ENCODE measurements at regions not wholly inside any gene's neighbourhood (a gene's known extent, or its start where the extent isn't known, plus 50 kb on each side); places are given as distances from the start of the nearest gene placed in this dataset.

DNA sequence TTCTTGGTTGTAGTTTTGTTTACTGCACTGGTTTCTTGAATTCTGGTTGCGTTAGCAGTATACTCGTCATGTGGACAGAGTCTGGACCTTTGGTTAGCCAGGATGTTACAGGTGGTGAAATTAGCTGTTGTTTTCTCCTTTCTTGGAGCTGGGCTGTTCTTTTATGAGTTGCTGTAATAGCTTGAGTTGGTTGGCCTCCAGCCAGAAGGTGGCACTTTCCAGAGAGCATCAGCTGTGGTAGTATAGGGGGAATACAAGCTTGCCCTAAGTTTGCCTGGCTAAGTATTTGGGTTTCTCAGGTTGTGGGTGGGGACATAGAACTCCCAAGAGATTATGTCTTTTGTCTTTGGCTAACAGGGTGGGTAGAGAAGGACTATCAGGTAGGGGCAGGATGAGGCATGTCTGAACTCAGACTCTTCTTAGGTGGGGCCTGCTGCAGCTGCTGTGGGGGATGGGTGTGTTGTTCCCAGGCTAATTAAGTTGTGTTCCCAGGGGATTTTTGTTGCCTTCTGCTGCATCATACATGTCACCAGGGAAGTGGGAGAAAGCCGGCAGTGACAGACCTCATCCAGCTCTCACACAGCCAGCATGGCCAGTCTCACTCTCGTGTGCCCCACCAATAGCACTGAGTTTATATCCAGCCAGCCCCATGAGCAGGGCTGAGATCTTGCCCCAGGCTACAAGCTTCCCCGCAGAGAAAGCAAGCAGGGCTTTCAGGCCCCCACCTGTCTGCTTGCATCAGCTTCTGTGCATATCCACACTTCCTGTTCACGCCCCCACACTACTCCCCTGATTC, 246.7 kb upstream of the TPK1 start:
- POLR2A ChIA-PET = no interaction called here
- Histone ChIP-seq H3K9me3 (ENCODE audit: low read length) (no peaks in the 10 kb centered on the region), H3K36me3 (ENCODE audit: insufficient read depth, low read length) (no peaks in the 10 kb centered on the region), H3K4me3 (ENCODE audit: low read length) (no peak overlapping the region), H3K27me3 (ENCODE audit: insufficient read depth, low read length, poor library complexity, severe bottlenecking) (no peaks in the 10 kb centered on the region), H3K27ac (ENCODE audit: low read depth, low read length) (no peak overlapping the region), H3K4me1 (ENCODE audit: insufficient read depth, low read length) (no peaks in the 10 kb centered on the region)
- no peaks in the 10 kb centered on the region for H3K36me3 Mint-ChIP-seq
- DNase-seq = no peak
- no peak overlapping the region for H3K4me3 Mint-ChIP-seq
- H3K27ac Mint-ChIP-seq = no peak overlapping the region
- CTCF ChIA-PET = no interaction called here
- no peaks in the 10 kb centered on the region for H3K4me1 Mint-ChIP-seq
- H3K9me3 Mint-ChIP-seq = peaks cover 0 to 3% (median 0%) of the 10 kb centered on the region in 5 donors
- peaks cover 5 to 14% of the 10 kb centered on the region in 2 donors for H3K27me3 Mint-ChIP-seq

DNA sequence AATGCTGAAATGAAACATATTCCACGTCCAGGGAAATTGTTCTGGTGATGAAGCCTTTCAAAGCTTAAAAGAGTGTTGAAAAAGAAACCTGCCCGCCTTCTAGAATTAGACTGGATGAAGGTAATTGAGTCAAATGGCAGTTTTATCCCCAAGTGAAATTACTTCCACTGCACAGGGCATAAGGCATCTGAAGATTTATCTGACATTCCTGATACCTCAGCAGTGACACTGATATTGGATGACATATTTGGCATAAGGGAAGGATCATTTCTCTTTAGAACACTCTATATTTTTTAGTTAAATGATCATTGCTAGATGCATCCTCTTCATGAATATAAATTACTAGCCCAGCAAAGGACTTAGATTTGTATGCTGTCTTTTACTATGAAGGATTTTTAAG, 229.6 kb upstream of the TPK1 start:
- no peak overlapping the region for H3K27ac Mint-ChIP-seq
- CTCF ChIA-PET = no interaction called here
- H3K36me3 ChIP-seq (ENCODE audit: insufficient read depth, low read length) = no peaks in the 10 kb centered on the region
- no peaks in the 10 kb centered on the region for H3K4me1 Mint-ChIP-seq
- H3K36me3 Mint-ChIP-seq = no peaks in the 10 kb centered on the region
- no peaks in the 10 kb centered on the region for H3K9me3 Mint-ChIP-seq
- H3K9me3 ChIP-seq (ENCODE audit: low read length) = no peaks in the 10 kb centered on the region
- H3K27ac ChIP-seq (ENCODE audit: low read depth, low read length) = no peak overlapping the region
- H3K27me3 Mint-ChIP-seq = no peaks in the 10 kb centered on the region
- no peak for DNase-seq
- no peaks in the 10 kb centered on the region for H3K4me1 ChIP-seq (ENCODE audit: insufficient read depth, low read length)
- H3K4me3 Mint-ChIP-seq = no peak overlapping the region
- POLR2A ChIA-PET = no interaction called here
- H3K27me3 ChIP-seq (ENCODE audit: insufficient read depth, low read length, poor library complexity, severe bottlenecking) = no peaks in the 10 kb centered on the region
- no peak overlapping the region for H3K4me3 ChIP-seq (ENCODE audit: low read length)

DNA sequence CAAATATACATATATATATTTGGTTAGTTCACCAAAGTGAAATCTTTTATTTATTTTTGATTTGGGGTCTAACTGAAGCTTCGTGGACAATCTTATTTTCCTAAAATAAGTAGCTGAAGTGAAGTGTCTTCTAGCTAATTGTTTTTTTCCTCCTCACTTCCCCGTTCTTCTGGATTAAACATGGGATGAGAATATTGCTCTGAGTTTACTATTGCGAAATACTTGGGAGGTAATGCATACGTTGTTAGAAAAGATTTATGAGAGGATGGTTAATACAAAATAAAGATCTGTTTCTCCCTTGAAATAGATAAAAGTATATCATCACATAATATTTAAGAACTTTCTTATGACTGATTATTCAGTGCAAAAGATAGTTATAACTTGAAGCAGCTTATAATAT, 228.3 kb upstream of the TPK1 start:
- Mint-ChIP-seq H3K4me3 (no peak overlapping the region), H3K27me3 (no peaks in the 10 kb centered on the region), H3K9me3 (no peaks in the 10 kb centered on the region), H3K36me3 (no peaks in the 10 kb centered on the region), H3K4me1 (no peaks in the 10 kb centered on the region), H3K27ac (no peak overlapping the region)
- Histone ChIP-seq H3K27me3 (ENCODE audit: insufficient read depth, low read length, poor library complexity, severe bottlenecking) (no peaks in the 10 kb centered on the region), H3K4me1 (ENCODE audit: insufficient read depth, low read length) (no peaks in the 10 kb centered on the region), H3K4me3 (ENCODE audit: low read length) (no peak overlapping the region), H3K9me3 (ENCODE audit: low read length) (no peaks in the 10 kb centered on the region), H3K36me3 (ENCODE audit: insufficient read depth, low read length) (no peaks in the 10 kb centered on the region), H3K27ac (ENCODE audit: low read depth, low read length) (no peak overlapping the region)
- ChIA-PET CTCF (no interaction called here), POLR2A (no interaction called here)
- no peak for DNase-seq

DNA sequence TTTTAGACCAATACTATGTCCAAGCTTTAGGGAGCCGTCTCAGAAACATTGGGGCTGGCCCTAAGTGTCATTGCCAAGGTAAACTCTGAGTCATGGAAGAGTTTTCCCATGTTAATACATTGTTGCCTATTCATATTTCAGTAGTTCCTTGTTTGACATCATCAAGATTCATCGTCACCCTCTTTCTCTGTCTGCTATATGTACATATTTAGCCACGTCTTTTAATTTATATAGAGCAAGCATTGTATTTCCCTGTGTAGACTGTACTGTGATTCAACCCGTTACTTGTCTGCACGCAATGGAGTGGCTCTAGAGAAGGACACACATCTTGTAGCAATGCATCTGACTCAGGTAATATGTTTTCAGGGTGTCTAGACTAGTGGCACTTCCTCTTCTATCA, 217.9 kb upstream of the TPK1 start:
- POLR2A ChIA-PET = no interaction called here
- Histone ChIP-seq H3K9me3 (ENCODE audit: low read length) (no peaks in the 10 kb centered on the region), H3K27ac (ENCODE audit: low read depth, low read length) (no peak overlapping the region), H3K4me1 (ENCODE audit: insufficient read depth, low read length) (no peaks in the 10 kb centered on the region), H3K27me3 (ENCODE audit: insufficient read depth, low read length, poor library complexity, severe bottlenecking) (no peaks in the 10 kb centered on the region), H3K36me3 (ENCODE audit: insufficient read depth, low read length) (no peaks in the 10 kb centered on the region), H3K4me3 (ENCODE audit: low read length) (no peak overlapping the region)
- no peaks in the 10 kb centered on the region for H3K4me1 Mint-ChIP-seq
- H3K36me3 Mint-ChIP-seq = no peaks in the 10 kb centered on the region
- CTCF ChIA-PET = no interaction called here
- no peak for DNase-seq
- no peak overlapping the region for H3K27ac Mint-ChIP-seq
- peaks cover 0 to 4% (median 0%) of the 10 kb centered on the region in 5 donors for H3K9me3 Mint-ChIP-seq
- no peak overlapping the region for H3K4me3 Mint-ChIP-seq
- H3K27me3 Mint-ChIP-seq = peaks cover 0 to 13% of the 10 kb centered on the region in 2 donors

DNA sequence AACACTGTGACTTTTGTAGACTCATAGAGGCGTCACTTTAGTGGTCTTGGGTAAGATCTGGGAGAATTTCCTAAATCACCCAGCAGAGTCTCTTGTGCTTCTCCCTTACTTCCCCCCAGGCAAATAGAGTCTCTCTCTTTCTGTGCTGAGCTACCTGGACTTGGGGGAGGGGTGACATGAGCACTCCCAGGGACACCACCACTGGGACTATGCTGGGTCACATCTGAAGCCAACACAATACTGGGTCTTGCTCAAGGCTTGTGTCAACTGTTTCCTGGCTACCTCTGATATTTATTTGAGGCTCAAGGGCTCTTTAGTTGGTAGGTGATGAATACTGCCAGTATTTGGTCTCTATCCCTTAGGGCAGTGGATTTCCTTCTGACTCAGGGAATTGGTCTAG, 214.6 kb upstream of the TPK1 start:
- DNase-seq = no peak
- Mint-ChIP-seq H3K4me3 (no peak overlapping the region), H3K27me3 (peaks cover 0 to 13% of the 10 kb centered on the region in 2 donors), H3K27ac (no peak overlapping the region), H3K4me1 (no peaks in the 10 kb centered on the region), H3K36me3 (no peaks in the 10 kb centered on the region), H3K9me3 (peaks cover 0 to 4% (median 0%) of the 10 kb centered on the region in 5 donors)
- Histone ChIP-seq H3K4me1 (ENCODE audit: insufficient read depth, low read length) (no peaks in the 10 kb centered on the region), H3K9me3 (ENCODE audit: low read length) (no peaks in the 10 kb centered on the region), H3K36me3 (ENCODE audit: insufficient read depth, low read length) (no peaks in the 10 kb centered on the region), H3K4me3 (ENCODE audit: low read length) (no peak overlapping the region), H3K27ac (ENCODE audit: low read depth, low read length) (no peak overlapping the region), H3K27me3 (ENCODE audit: insufficient read depth, low read length, poor library complexity, severe bottlenecking) (no peaks in the 10 kb centered on the region)
- CTCF ChIA-PET = no interaction called here
- POLR2A ChIA-PET = no interaction called here

DNA sequence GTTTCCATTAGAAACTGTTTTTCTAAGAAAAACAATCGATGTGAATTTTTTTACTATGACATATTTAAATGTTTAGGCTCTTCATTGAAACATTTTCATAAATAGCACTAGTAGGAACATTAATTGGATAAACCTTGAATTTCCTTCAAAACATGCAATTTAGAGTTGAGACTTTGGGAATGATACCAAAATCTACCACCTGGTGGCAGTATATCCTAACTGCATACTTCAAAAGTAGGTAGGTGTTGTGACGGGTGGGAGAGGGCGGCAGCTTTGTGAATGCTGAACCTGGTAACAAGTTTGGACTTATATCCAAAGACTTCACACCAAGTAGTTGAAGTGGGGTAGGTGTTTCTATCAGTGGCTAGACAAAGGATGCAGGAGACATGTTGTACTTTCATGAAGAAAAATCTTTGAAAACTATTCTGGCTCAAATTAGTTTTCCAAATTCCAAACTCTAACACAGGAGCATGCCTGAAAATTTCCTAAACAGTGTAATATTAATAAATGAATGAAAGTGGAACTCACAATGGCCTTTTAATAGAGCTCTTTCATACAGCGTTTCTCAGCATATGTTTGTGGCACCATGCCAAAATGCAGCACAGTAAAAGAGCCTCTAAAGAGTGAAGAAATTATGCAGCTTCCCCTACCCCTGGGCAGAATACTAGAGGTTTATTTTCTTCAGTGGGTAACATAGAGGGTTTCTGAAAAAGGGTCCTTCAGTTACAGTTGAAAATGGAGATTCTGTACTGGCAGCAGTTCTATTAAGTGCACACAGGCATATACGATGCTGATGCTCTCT, 201.0 kb upstream of the TPK1 start:
- DNase-seq = peak in 3 of 5 donors; percentile 1 to 30 (median 7)
- CTCF ChIA-PET = interaction anchor here (1.0 to 1.9 kb wide), 3 partner anchors 8 to 26 kb away, joined by 3 to 6 read pairs (median 5); no protein-coding TSS in a partner anchor
- H3K4me3 Mint-ChIP-seq = no peak overlapping the region

DNA sequence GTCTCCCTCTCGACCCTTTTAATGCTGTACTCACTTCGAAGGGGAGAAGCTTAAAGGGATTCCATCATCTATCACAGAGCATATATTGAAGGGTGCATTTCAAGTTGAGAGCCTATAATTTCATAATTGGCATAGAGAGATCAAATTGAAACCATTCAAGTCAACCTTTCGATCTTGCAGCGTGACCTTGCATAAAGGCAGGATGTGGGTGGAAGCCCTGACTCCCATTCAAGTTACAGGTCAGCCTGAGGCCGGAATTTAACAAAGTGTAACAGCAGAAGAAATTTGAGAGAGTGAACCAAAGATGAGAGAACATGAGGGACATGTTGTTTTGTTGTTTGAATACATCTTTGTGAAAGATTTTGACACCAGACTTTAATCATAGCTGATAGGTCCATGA, 195.3 kb upstream of the TPK1 start:
- ChIA-PET CTCF (no interaction called here), POLR2A (no interaction called here)
- no peak overlapping the region for H3K4me3 Mint-ChIP-seq

More for the DNA sequence above, 201.0 kb upstream of the TPK1 start:
- Histone ChIP-seq H3K4me1 (ENCODE audit: insufficient read depth, low read length) (no peaks in the 10 kb centered on the region), H3K4me3 (ENCODE audit: low read length) (no peak overlapping the region), H3K27me3 (ENCODE audit: insufficient read depth, low read length, poor library complexity, severe bottlenecking) (no peaks in the 10 kb centered on the region), H3K36me3 (ENCODE audit: insufficient read depth, low read length) (no peaks in the 10 kb centered on the region), H3K27ac (ENCODE audit: low read depth, low read length) (no peak overlapping the region), H3K9me3 (ENCODE audit: low read length) (no peaks in the 10 kb centered on the region)
- POLR2A ChIA-PET = no interaction called here
- no peaks in the 10 kb centered on the region for H3K36me3 Mint-ChIP-seq
- peaks cover 1 to 18% of the 10 kb centered on the region in 2 donors for H3K27me3 Mint-ChIP-seq
- H3K4me1 Mint-ChIP-seq = peaks cover 1 to 4% (median 3%) of the 10 kb centered on the region in 3 donors
- peaks cover 0 to 5% (median 4%) of the 10 kb centered on the region in 5 donors for H3K9me3 Mint-ChIP-seq
- H3K27ac Mint-ChIP-seq = no peak overlapping the region

DNA sequence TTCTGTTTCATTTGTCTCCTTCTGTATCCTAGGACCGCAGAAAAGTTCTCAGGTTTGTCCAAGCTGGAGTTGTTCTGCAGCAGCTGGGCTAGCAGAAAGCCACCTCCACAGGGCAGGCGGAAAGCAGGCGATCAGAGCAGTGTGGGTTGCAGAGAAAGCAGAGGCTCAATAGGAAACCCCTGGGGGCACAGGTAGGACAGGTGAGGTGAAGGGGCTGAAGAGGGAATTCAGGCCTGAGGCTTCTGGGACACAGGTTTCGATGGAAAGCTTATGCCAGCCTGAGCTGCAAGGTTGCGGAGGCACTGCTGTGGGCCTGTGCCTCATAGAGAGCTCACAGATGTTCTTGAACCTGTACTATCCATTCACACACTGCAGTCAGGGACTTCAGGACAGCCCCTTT, 194.9 kb upstream of the TPK1 start:
- POLR2A ChIA-PET = no interaction called here
- Histone ChIP-seq H3K4me1 (ENCODE audit: insufficient read depth, low read length) (no peaks in the 10 kb centered on the region), H3K36me3 (ENCODE audit: insufficient read depth, low read length) (no peaks in the 10 kb centered on the region), H3K9me3 (ENCODE audit: low read length) (no peaks in the 10 kb centered on the region), H3K27me3 (ENCODE audit: insufficient read depth, low read length, poor library complexity, severe bottlenecking) (no peaks in the 10 kb centered on the region), H3K27ac (ENCODE audit: low read depth, low read length) (no peak overlapping the region), H3K4me3 (ENCODE audit: low read length) (no peak overlapping the region)
- Mint-ChIP-seq H3K9me3 (peaks cover 0 to 5% (median 4%) of the 10 kb centered on the region in 5 donors), H3K4me3 (no peak overlapping the region), H3K4me1 (no peaks in the 10 kb centered on the region), H3K36me3 (no peaks in the 10 kb centered on the region), H3K27me3 (peaks cover 2% of the 10 kb centered on the region in 2 donors), H3K27ac (peak overlapping the region in 1 of 8 donors; percentile 47)
- CTCF ChIA-PET = no interaction called here
- DNase-seq = no peak

More for the DNA sequence above, 195.3 kb upstream of the TPK1 start:
- no peaks in the 10 kb centered on the region for H3K4me1 Mint-ChIP-seq
- Histone ChIP-seq H3K9me3 (ENCODE audit: low read length) (no peaks in the 10 kb centered on the region), H3K4me3 (ENCODE audit: low read length) (no peak overlapping the region), H3K27me3 (ENCODE audit: insufficient read depth, low read length, poor library complexity, severe bottlenecking) (no peaks in the 10 kb centered on the region), H3K36me3 (ENCODE audit: insufficient read depth, low read length) (no peaks in the 10 kb centered on the region), H3K4me1 (ENCODE audit: insufficient read depth, low read length) (no peaks in the 10 kb centered on the region), H3K27ac (ENCODE audit: low read depth, low read length) (no peak overlapping the region)
- H3K36me3 Mint-ChIP-seq = no peaks in the 10 kb centered on the region
- peaks cover 2 to 6% of the 10 kb centered on the region in 2 donors for H3K27me3 Mint-ChIP-seq
- H3K27ac Mint-ChIP-seq = no peak overlapping the region
- H3K9me3 Mint-ChIP-seq = peaks cover 0 to 5% (median 4%) of the 10 kb centered on the region in 5 donors
- DNase-seq = no peak

Measured in CD8-positive, alpha-beta memory T cell (primary cell).